ENCODE measurements at regions not wholly inside any gene's neighbourhood (a gene's known extent, or its start where the extent isn't known, plus 50 kb on each side); places are given as distances from the start of the nearest gene placed in this dataset.
A peak's percentile ranks its signal among the peaks of the same experiment; 100 is the strongest.

DNA sequence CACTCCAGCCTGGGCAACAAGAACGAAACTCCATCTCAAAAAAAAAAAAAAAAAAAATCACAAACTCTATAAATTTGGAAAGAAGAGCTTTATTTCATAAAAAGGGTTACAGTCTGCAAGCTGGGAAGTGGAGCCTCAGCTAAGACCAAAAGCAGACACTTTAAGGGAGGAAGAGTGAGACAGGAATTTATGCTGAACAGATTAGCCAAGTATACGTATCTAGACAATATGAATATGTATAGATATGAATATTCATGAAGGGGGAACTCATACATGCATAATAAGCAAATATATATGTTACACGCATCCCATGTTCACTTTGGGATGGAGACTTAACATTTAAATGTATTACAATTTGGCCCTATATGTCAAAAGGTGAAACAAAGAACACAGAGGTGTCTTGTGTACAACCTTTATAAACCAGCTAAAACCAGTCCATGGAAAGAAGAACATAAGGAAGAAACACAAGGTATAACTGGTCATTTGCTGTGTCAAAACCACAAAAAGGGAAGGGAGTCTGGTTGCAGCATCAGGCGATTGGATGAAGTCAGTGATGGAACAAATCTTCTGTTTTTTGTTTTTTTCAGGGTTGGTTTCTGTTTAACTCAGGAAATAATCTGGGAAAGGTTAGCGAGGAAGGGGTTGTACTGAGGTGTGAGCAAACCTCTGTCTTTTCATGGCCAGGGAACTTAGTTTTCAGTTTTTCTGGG, 130.0 kb upstream of the MAOA start:
- no peak for DNase-seq

DNA sequence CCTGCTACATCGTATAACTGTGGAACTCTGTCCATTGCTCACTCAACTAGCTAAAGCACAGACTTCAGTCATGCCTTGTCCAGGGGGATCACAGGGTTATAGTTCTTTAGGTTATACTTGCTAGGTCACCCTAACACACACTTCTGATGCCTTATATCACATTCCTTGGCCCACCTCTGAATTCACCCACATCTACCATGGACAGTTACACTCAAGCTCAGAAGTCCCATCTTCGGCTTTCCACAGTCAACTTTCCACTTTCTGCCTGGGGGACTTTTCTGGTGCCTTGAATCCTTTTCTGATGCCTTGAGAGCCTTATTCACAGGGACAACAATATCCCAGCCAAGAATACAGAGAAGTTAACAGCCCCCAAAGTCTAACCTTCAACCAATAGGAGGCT, 129.2 kb upstream of the MAOA start:
- DNase-seq, result no peak

DNA sequence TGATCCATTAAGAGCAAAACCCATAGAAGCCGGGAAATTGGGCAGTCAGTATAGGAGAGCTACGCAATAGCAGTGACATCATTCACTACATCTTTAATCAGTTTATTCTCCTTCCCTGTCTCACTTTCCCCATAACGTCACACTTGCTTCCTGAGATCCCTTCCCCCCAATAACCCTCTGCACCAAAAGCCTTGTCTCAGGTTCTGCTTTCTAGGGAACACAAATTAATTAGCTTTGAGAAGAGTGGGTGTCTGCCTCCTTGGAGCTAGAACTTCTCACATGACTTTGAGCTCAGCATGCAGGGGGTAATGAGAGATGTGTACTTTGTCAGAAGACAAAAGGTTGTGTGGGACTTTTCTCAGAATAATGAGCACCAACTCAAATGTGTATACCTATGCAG, 128.3 kb upstream of the MAOA start:
- DNase-seq, result no peak

DNA sequence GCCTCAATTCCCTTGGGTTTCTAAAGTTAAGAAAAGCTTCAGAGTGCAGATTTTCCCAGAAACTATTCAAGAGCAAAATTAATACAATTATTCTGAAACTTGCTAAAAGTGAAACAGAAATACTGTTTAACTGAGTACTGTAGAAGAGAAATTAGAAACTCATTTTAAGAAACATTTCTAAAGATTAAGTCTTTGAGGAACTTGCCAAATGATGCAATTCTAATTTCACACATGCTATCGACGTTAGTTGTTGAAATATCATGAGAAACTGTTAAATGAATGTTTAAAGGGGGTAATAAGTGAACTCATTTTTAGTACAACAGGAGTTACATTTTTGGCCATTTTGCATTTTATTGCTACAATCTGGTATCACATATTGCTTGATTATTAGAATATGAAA, 125.3 kb upstream of the MAOA start:
- DNase-seq, result no peak

DNA sequence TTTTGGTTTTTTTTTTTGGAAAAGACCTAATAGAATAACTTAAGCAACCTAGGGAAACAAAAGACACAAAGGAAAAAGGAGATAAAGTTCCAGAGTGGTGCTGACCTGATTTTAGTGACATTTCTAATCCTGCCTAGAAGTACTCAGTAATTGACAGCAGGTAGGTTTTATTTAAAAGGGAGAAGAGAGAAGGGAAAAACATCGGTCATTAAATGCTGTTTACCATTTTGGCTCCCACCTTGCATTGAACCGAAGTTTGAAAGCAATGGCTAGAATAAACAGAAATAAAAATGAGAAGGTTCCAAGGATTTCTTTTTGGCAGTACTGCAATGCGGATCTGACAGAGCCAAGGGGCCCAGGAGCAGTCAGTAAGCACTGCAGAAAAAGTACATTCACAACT, 115.8 kb upstream of the MAOA start:
- DNase-seq, result no peak

DNA sequence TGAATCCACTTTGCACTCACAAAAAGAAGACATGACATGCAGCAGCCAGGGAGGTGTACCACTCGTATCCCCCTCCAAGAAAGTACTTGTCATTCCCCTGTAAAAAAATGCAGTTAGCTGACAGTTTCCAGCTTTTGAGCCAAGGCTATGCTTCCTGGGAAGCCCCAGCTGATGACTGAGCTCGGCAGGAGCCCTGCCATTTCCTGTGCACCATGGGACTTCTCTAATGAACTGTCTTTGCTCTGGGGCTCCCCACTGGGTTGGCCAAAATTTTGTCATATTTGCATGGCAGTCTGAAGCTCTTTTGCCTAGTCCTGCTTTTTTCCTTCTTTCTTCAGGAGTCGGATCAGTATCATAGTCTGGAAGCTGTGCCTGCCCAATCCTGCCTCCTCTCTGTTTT, 104.5 kb upstream of the MAOA start:
- no peak for DNase-seq

DNA sequence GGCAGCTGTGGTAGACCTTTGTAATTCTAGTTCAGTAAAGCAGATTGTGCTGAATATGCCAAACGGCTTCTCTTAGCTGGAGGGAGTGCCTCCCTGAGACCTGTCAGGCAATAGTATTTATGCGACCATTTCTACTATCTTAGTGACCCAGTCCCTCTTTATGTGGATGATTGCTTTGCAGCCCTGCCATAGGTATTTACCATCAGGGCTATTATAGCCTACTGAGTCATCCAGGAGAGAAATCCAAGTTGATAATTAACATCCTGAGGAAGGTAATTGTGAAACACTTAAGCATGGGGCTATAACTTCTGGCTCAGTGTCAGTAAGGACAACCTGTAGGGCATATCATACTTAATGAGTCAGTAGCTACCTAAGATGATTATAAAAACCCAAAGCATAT, 103.9 kb upstream of the MAOA start:
- DNase-seq, result no peak

DNA sequence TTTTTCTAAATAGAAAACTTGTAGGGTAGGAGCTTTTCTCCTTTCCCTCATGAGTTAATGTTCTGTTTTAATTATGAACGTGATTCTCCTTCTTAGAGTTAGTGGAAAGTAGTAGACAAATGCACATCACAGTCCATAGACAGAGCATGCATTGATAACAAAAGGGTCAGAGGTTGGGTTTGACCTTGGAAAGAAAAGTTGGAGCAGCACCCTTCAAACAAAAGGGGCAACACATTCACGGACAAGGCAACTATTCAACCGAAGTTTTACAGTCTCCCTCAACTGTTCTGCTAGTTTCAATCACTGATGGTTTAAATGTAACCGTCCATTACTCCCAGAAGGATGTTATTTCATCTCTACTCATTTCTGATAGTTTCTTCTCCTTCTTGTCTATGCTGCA, 103.4 kb upstream of the MAOA start:
- no peak for DNase-seq

DNA sequence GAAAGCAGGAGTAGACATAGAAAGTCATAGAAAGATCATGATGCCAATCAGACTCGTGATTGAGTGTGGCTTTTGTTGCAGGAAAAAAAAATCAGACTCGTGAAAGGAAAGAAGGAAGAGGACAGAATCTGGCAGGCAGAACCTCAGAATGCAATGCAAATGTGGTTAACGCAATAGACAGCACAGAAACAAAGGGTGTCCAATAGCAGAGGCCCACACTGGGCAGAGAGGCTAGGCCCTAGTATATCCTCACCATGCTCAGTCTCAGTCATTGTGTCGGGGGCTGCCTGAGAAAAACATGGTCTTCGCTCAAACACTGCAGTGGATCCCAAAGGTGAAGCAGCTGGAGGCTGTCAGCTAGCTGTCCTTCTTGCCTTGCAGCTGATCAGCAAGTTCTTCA, 102.8 kb upstream of the MAOA start:
- no peak for DNase-seq

DNA sequence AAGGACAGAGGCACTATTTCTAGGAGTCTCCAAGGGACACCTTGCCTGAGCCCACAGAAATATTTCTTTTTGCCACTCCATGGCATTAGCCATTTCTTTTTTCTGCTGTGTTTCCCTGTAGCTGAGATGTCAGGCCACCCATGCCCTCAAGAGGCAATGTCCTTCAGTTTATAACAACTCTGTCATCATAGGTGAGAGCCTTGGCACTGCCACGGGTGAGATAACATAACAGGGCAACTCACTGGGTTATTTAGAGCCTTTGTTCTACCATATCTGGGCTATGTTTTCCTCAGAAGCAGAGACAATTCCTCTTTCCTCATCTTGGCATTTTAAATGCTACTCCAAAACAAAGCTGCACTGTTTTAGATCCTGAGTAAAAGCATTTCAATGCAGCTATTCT, 99.9 kb upstream of the MAOA start:
- DNase-seq, result no peak

DNA sequence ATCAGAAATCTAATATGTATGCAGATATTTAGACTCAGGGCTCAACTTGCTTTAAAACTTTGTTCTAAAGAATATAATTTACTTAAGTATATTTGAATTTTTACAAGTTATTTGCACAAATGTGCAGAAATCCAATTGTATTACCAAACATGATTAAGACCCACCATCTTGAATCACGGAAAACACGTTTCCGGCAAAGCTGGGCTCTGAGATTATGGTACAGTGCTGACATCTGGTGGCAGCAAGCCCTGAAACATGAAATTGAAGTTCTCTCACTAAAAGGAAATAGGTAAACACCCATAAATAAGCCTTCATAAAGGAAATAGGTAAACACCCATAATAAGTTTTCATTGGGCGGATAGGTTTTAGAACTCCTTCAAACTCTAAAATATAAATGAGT, 98.3 kb upstream of the MAOA start:
- peak; percentile 14 for DNase-seq

DNA sequence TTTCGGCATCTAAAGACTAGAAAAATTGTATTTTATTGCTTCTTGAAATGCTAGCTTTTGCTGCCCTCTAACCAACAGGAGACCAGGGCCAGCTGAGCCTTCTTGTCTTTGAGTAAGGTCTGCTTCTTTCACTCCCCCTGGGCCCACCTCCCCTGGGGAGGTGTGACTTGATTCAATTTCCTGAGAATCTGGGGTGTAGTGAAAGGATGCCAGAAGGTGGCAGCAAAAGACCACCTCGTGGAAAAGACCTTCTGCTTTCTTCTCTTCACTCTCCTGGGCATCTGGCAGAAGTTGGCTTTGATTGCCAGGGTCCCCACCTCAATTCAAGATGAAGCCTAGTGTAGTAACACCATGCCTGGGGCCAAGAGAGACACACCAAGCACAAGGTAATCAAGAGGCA, 96.5 kb upstream of the MAOA start:
- peak; percentile 20 for DNase-seq

DNA sequence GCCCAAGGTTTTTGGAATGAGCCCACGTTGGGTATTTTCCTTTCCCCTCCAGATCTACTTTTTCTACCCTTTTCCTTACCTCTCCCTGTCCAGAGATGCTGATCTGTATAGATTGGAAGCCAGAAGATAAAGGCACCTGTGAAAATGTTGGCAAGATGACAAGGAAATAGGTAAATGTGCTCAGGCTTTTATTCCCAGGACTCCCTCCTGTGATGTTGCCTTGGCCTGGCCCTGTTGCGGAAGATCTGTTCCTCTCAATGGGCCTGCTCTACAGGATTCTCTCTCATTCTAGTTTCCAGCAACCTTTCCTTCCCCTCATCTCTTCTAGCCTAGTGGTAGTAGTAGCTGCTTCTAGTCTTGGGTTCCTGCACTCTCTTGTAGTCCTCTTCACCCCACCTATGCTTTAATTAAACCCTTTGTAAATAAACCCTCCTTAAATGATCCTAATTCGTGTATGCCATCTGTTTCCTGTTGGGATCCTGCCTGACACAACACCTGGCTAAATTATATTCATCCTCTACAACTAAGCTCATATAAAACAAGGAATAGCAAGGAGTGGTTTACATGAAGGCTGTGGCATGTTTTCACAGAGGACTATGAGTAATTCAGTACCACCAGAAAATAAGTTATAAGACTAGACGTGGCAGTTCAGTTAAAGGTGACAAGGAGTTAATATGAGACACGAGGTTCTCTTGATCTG, 95.7 kb upstream of the MAOA start:
- no peak for DNase-seq

DNA sequence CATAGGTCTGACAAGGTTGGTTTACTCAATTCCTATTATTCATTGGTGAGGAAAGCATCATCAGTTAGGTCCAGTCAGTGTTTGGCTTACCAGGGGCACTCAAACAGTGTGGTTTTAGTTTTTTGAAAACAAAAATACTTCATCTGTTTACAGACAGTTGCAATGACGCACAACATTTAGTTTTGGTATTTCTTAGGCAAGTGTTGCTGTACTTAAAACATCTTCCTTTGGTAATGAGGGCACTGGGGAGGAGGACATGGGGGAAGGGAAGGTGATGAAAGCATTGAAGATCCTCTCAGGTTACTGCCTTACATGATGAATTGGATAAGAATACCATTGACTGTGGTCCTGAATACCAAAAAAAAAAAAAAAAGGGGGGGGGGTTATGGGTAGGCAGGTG, 93.7 kb upstream of the MAOA start:
- DNase-seq, result no peak

DNA sequence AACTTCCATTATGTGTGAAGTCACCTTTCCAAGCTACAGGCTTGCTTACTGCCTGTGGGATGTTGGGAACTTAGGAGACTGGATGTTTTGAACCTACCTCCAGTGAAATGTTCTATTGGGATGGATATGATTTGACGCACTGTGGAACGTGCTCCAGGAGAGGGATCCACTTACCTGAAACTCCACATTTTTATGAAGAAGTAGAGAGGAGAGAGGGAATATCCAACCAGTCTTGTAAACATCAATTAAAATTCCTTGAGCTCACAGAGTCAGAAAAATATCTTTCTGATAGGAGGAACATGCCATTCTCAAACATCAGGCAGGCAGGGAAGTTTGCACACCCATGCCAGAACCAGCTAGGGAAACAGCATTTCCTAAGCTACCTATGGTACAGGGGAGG, 91.1 kb upstream of the MAOA start:
- no peak for DNase-seq

DNA sequence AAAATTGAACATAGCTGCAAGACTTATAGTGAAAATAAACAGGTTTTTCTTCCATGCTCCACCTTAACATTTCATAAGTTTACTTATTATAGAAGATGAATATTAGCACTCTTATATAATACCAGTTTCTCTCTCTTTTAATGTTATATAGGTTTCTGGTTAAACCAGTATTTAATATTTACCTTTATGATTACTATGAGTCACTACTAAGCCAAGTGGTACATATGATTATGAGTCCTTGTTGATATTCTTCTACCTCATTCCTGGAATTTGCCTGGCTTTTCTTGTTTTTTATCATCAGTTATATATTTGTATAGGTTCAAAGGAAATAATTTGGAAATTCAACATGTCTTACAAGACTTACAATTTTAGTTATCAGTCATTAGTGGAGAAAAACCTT, 89.9 kb upstream of the MAOA start:
- DNase-seq, result no peak

DNA sequence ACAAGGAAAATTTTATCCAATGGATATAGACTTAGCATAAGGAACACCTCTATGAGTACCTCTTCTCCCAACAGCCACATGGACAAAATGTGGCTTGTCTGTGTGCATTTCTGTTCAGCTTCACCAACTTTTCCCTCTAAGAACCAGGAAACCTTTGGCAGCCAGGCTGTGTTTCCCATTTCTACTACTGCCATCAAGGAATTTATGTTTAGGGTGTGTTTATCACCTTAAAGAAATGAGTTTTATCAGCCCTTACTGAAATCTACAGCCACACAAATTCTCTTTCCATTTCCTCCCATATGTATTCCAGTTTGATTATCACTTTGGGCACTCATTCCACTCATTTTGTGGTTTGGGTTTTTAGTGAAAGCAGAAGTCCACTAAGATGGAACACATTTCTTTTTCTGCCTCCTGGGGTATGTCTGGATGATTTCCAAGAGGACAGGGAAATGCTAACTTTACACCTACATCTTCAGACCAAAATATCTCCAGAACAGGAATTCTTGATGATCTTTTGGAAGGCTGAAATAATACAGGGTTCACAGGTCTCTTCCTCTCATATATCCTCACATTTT, 82.6 kb upstream of the MAOA start:
- DNase-seq, result no peak

DNA sequence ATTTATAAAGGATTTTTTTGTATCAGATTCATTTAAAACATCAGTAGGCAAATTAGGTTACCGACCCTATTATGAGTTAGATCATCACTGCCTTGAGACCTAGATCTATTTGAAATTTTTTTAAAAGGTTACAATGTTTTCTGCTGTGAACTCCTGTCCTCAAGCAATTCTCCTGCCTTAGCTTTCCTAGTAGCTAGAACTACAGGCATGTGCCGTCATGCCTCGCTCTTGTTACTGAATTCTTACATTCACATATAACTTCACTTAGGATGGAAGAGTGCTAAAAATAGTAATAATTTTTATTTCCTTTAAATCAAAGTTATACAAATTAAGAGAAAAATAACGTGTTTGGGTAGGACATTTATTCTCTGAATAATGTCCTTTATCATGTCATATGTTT, 75.5 kb upstream of the MAOA start:
- DNase-seq, result no peak

DNA sequence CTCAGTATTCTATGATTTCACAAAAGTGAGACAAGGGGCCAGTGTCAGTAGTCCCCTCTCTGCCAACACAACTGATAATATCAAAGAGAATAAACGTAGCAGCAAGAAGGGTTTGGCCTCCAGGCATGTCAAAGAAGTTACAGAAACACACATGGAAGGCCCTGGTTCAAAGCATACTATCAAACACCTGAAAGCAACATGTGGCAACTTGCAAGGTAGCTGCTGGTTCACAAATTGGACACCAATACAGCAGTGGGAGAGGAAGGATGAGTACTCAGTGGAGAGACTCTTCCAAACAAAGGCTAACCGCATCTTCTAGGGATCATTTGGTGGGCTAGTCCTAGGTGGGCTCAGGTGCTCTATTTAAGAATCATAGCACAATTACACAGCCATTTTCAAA, 74.9 kb upstream of the MAOA start:
- no peak for DNase-seq

DNA sequence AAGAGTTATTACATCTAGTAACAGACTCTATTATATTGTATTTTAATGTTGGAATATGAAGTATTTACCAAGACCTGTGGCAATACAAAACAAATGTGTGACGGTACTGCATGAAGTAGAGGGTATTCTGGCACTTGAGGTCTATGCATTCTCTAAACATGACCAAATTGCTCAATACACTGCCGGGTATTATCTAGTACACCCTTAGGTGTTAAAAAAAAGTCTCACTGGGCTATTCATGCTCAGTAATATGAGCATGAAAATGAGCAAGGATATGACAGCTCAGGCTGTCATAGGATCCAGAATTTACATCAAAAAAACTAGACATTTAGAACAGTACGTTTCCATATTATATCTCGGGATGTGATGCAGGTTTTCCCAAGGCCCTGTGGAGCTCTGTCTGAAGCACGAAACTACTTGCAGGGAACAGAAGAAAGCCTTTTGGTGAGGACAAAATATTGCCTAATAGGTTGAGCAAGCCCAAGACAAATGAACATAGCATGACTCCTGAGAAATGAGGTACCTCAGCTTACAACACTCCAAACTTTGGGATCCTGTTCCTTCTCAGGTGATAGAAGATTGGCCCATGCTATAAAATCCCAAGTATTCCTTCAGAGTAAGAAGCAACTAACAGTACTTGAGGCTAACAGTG, 74.1 kb upstream of the MAOA start:
- DNase-seq, result no peak

DNA sequence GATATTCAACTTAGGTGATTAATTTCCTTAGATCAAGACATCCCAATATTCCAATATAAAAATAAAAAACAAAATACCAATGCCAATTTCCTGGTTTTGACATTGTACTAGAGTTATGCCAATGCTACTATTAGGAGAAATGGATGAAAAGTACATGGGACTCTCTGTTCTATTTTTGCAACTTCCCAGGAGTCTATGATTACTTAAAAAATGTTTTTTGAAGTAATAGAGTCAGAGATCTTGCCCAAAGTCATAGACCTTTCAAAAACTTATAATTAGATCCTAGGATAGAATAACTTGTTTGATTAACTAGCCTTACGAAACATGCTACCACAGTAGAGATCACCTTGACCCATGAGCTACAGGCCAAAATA, 73.6 kb upstream of the MAOA start:
- DNase-seq, result no peak

DNA sequence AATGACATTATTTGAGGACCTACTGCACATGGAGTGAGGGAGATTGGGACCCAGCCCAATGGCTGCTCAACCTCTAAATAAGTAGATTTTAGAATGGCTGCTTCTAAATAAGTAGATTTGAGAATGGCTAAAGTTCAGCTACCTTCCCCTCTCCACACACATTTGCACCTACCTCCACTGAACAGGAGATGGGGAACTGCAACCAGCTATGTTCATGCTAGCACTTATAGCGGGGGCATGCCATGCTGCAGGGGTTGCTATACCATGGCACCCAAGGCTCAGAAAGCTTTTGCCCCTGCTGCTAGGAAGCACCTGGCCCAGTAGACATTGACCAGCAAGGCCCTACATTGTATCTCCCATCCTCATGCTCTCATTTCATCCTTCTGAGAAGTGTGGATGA, 70.2 kb upstream of the MAOA start:
- no peak for DNase-seq

DNA sequence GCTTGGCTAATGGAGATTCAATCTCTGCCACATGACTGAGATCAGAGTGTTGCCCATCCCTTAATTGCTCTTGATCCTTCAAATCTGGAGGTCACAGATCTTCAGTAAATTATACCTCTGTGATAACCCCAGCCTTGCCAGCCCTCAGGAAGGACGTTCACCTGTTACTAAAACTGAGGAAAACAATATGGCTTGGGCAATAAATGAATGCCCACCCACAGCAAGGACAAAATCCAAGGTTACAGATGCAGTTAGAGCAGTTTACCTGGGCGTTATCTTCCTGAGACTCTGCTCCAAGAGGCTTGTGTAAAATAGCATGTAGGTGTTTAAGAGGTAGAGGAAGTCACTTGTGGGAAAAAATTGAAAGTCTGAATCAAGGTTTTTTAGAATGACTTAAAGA, 69.3 kb upstream of the MAOA start:
- no peak for DNase-seq

DNA sequence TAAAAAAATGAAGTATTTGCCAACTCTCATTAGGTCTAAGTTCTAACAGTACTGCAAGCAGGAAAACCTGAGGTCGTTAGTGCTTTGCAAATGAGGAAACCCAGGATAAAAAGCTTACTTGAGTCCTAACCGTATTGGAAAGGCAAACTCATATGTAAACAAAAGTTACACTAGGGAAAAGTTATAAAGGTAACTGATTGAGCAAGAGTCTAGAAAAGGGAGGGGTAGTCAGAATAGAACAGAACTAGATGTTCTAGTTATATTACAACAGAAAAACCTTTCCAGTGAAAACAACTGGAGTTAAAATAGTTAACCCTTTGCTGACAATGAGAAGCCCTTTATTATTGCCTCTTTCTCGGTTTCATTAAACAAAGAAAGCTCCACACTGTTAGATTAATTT, 66.4 kb upstream of the MAOA start:
- no peak for DNase-seq
